HCT116 (cell line): ENCODE measurements at regions not wholly inside any gene's neighbourhood (a gene's known extent, or its start where the extent isn't known, plus 50 kb on each side); places are given as distances from the start of the nearest gene placed in this dataset.

Experiments
- ATAC-seq: fragments of 200-7000 bp; cut with Tn5 transposase; 2 replicates; pipeline ENCODE4 v1.9.1; 2020; ENCODE audit warnings: mild to moderate bottlenecking, moderate library complexity
- BruUV-seq: library from RNA; stranded (reverse); fragments of 400-500 nt; replicated peaks from 2 replicates; lab custom pipeline; 2021; lab: Mats Ljungman, UMichigan
- CTCF ChIA-PET: fragments of 300-600 bp; sonication (Branson Sonifier 250); formaldehyde crosslinking; loops from one replicate; lab custom pipeline; 2021; ENCODE audit warnings: antibody characterized with exemption; lab: Charles Lee
- POLR2A ChIA-PET: fragments of 300-600, 350-600 bp; sonication (Branson Sonifier 250); formaldehyde crosslinking; loops from one replicate; lab custom pipeline; 2021; ENCODE audit warnings: antibody characterized with exemption; lab: Charles Lee
- RAD21 ChIA-PET, 2 experiments: fragments of 300-600 bp; sonication (Branson Sonifier 250); formaldehyde crosslinking; loops; one replicate each; lab custom pipeline; 2023; ENCODE audit warnings: low total read pairs in 2 of 2; ENCODE audit not compliant: uncharacterized antibody in 2 of 2, unreplicated experiment in 2 of 2, low non-redundant PET in 1 of 2; lab: Charles Lee
- DNase-seq: peaks from one replicate; pipeline ENCODE4 v3.0.0-alpha.2; 2010; ENCODE audit warnings: low read depth, low spot score
- H2AFZ ChIP-seq: fragments of 200-600 bp; shearing (Covaris generic), sonication (generic); 2 replicates; pipeline ENCODE4 v1.6.1; 2017; ENCODE audit warnings: low read depth, mixed run types, mixed read lengths, antibody characterized with exemption, low read length; ENCODE audit not compliant: poor library complexity, severe bottlenecking
- H3K27ac ChIP-seq: 2 replicates; pipeline ENCODE4 v1.5.1; 2012; ENCODE audit warnings: low read depth, low read length
- H3K27me3 ChIP-seq: fragments of 200-600 bp; sonication (generic); 2 replicates; pipeline ENCODE4 v1.6.1; 2016; ENCODE audit warnings: mixed run types, low read length, mixed read lengths; ENCODE audit not compliant: insufficient read depth
- H3K36me3 ChIP-seq, 2 experiments: fragments of 200-500 bp in 1 of 2; fragments of 200-600 bp in 1 of 2; sonication (Bioruptor generic) in 1 of 2; sonication (generic) in 1 of 2; 2 replicates each; pipeline versions ENCODE4 v1.5.1 to v1.6.1; 2014 to 2016; ENCODE audit warnings: low read length in 2 of 2, inconsistent platforms in 1 of 2, mixed read lengths in 1 of 2, mixed run types in 1 of 2; ENCODE audit not compliant: insufficient read depth in 2 of 2, control insufficient read depth in 1 of 2
- H3K4me1 ChIP-seq, 2 experiments: fragments of 200-600 bp in 1 of 2; sonication (generic) in 1 of 2; 2 replicates each; pipeline versions ENCODE4 v1.5.1 to v1.6.1; 2012 to 2017; ENCODE audit warnings: low read length in 2 of 2, inconsistent platforms in 1 of 2, mild to moderate bottlenecking in 1 of 2, mixed read lengths in 1 of 2, mixed run types in 1 of 2, moderate library complexity in 1 of 2; ENCODE audit not compliant: insufficient read depth in 2 of 2, control insufficient read depth in 1 of 2
- H3K4me2 ChIP-seq: fragments of 200-600 bp; sonication (generic); 2 replicates; pipeline ENCODE4 v1.6.1; 2017; ENCODE audit warnings: mixed run types, low read length, mixed read lengths
- H3K4me3 ChIP-seq, 2 experiments: fragments of 200-600 bp in 1 of 2; sonication (generic) in 1 of 2; replicated peaks in 1 of 2; 2 replicates each; pipeline ENCODE4 v1.5.1; 2011 to 2016; ENCODE audit warnings: low read length in 2 of 2, control low read depth in 1 of 2, low read depth in 1 of 2, mild to moderate bottlenecking in 1 of 2, mixed read lengths in 1 of 2, mixed run types in 1 of 2
- H3K79me2 ChIP-seq: fragments of 200-600 bp; sonication (generic); 2 replicates; pipeline ENCODE4 v1.6.1; 2017; ENCODE audit warnings: mild to moderate bottlenecking, mixed run types, low read length, moderate library complexity, mixed read lengths; ENCODE audit not compliant: insufficient read depth
- H3K9ac ChIP-seq: fragments of 200-600 bp; sonication (generic); 2 replicates; pipeline ENCODE4 v1.6.1; 2016; ENCODE audit warnings: low read length, mixed read lengths
- H3K9me2 ChIP-seq: fragments of 200-600 bp; sonication (generic), shearing (Covaris generic); 2 replicates; pipeline ENCODE4 v1.6.1; 2017; ENCODE audit warnings: mixed run types, mild to moderate bottlenecking, moderate library complexity; ENCODE audit not compliant: insufficient read depth
- H3K9me3 ChIP-seq, 2 experiments: fragments of 200-500 bp in 1 of 2; fragments of 200-600 bp in 1 of 2; sonication (Bioruptor generic) in 1 of 2; sonication (generic) in 1 of 2; 2 replicates each; pipeline ENCODE4 v1.6.1; 2014 to 2017; ENCODE audit warnings: low read length in 2 of 2, mixed read lengths in 2 of 2, inconsistent platforms in 1 of 2, low read depth in 1 of 2, mild to moderate bottlenecking in 1 of 2, mixed run types in 1 of 2, moderate library complexity in 1 of 2; ENCODE audit not compliant: control insufficient read depth in 1 of 2, insufficient read depth in 1 of 2
- H4K20me1 ChIP-seq: fragments of 200-600 bp; sonication (generic), shearing (Covaris generic); 2 replicates; pipeline ENCODE4 v1.6.1; 2017; ENCODE audit warnings: mixed run types, mild to moderate bottlenecking, moderate library complexity; ENCODE audit not compliant: insufficient read depth
- CEBPB ChIP-seq: IDR thresholded peaks from 2 replicates; pipeline ENCODE4 v1.6.1; 2012; ENCODE audit warnings: low read depth
- EGR1 ChIP-seq: IDR thresholded peaks from 2 replicates; pipeline ENCODE4 v1.6.1; 2012; ENCODE audit warnings: low read depth
- EZH2 ChIP-seq: fragments of 200-600 bp; sonication (generic); IDR thresholded peaks from 2 replicates; pipeline ENCODE4 v1.6.1; 2017; ENCODE audit warnings: antibody characterized with exemption, mixed run types
- JUND ChIP-seq: IDR thresholded peaks from 2 replicates; pipeline ENCODE4 v1.6.1; 2012
- POLR2A ChIP-seq: IDR thresholded peaks from 2 replicates; pipeline ENCODE4 v1.7.0; 2011; ENCODE audit warnings: borderline replicate concordance; ENCODE audit not compliant: insufficient read depth, insufficient read length; ENCODE audit errors: extremely low read depth
- POLR2AphosphoS5 ChIP-seq: IDR thresholded peaks from 2 replicates; pipeline ENCODE4 v1.6.1; 2011; ENCODE audit warnings: mild to moderate bottlenecking, low read depth, low read length, moderate library complexity
- SRF ChIP-seq: IDR thresholded peaks from 2 replicates; pipeline ENCODE4 v1.6.1; 2012; ENCODE audit warnings: low read depth
- YY1 ChIP-seq: IDR thresholded peaks from 2 replicates; pipeline ENCODE4 v1.6.1; 2011; ENCODE audit warnings: low read length, low read depth, moderate library complexity, mild to moderate bottlenecking; ENCODE audit not compliant: insufficient replicate concordance; ENCODE audit errors: extremely low read depth
- ZFX ChIP-seq: fragments of 450-650 bp; IDR thresholded peaks from 2 replicates; pipeline ENCODE4 v1.6.1; 2017
- ZNF274 ChIP-seq: fragments of 200-500 bp; sonication (Bioruptor generic); IDR thresholded peaks from 2 replicates; pipeline ENCODE4 v1.6.1; 2014; ENCODE audit warnings: mild to moderate bottlenecking, low read depth, low read length, inconsistent platforms
- intact Hi-C: fragments of 100-400 bp; cut with micrococcal nuclease; formaldehyde crosslinking; loops from 2 replicates; pipeline ENCODE4 v1.10.0; 2022
- TF ChIP-seq, protein P1 (sequence below): IDR thresholded peaks from 2 replicates; pipeline ENCODE4 v1.6.1; 2011; ENCODE audit warnings: mild to moderate bottlenecking, low read length, moderate library complexity; ENCODE audit not compliant: insufficient replicate concordance; ENCODE audit errors: extremely low read depth
- TF ChIP-seq, protein P2 (sequence below): IDR thresholded peaks from 2 replicates; pipeline ENCODE4 v1.6.1; 2012
- TF ChIP-seq, protein P3 (sequence below): IDR thresholded peaks from 2 replicates; pipeline ENCODE4 v1.6.1; 2012; ENCODE audit warnings: low read depth

DNA sequence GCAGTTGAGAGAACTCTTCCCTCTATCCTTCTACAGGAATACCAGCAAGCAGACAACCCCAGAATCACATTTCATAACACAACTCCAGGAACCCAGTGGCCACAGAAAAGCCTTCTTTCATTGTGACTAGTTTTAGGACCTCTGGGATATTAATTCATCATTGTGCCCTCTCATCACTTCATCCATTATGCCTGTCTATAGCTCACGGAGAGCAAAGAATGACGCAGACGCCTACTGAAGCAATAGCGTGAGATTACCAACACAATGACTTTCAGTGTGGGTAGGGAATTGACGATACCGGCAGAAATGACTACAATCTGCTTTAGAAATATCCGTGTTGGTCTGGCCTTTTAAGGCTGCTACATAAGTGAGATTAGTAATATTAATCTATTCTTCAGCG is 158.1 kb upstream of the FOXG1 start:
- RAD21 ChIA-PET, result no interaction called here
- CTCF ChIA-PET, result no interaction called here
- ATAC-seq, result no peak
- H2AFZ ChIP-seq, result no peak overlapping the region
- no peak overlapping the region for H3K4me3 ChIP-seq
- no peaks in the 10 kb centered on the region for H3K79me2 ChIP-seq
- H3K27ac ChIP-seq, result no peak overlapping the region
- no TSS peak for BruUV-seq
- POLR2A ChIA-PET, result no interaction called here
- H3K4me1 ChIP-seq, result no peaks in the 10 kb centered on the region
- intact Hi-C loops, result no loop called here
- H3K9ac ChIP-seq, result no peak overlapping the region
- DNase-seq, result no peak
- no peaks in the 10 kb centered on the region for H3K9me2 ChIP-seq
- H3K36me3 ChIP-seq, result no peaks in the 10 kb centered on the region
- H3K4me2 ChIP-seq, result no peak overlapping the region
- H3K9me3 ChIP-seq, result peaks cover 8 to 25% of the 10 kb centered on the region in 2 experiments; a peak in 3 of 4 replicates
- TF ChIP-seq, protein P1, sequence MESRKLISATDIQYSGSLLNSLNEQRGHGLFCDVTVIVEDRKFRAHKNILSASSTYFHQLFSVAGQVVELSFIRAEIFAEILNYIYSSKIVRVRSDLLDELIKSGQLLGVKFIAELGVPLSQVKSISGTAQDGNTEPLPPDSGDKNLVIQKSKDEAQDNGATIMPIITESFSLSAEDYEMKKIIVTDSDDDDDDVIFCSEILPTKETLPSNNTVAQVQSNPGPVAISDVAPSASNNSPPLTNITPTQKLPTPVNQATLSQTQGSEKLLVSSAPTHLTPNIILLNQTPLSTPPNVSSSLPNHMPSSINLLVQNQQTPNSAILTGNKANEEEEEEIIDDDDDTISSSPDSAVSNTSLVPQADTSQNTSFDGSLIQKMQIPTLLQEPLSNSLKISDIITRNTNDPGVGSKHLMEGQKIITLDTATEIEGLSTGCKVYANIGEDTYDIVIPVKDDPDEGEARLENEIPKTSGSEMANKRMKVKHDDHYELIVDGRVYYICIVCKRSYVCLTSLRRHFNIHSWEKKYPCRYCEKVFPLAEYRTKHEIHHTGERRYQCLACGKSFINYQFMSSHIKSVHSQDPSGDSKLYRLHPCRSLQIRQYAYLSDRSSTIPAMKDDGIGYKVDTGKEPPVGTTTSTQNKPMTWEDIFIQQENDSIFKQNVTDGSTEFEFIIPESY, result no peak
- TF ChIP-seq, protein P2, sequence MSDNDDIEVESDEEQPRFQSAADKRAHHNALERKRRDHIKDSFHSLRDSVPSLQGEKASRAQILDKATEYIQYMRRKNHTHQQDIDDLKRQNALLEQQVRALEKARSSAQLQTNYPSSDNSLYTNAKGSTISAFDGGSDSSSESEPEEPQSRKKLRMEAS, result no peak
- TF ChIP-seq, protein P3, sequence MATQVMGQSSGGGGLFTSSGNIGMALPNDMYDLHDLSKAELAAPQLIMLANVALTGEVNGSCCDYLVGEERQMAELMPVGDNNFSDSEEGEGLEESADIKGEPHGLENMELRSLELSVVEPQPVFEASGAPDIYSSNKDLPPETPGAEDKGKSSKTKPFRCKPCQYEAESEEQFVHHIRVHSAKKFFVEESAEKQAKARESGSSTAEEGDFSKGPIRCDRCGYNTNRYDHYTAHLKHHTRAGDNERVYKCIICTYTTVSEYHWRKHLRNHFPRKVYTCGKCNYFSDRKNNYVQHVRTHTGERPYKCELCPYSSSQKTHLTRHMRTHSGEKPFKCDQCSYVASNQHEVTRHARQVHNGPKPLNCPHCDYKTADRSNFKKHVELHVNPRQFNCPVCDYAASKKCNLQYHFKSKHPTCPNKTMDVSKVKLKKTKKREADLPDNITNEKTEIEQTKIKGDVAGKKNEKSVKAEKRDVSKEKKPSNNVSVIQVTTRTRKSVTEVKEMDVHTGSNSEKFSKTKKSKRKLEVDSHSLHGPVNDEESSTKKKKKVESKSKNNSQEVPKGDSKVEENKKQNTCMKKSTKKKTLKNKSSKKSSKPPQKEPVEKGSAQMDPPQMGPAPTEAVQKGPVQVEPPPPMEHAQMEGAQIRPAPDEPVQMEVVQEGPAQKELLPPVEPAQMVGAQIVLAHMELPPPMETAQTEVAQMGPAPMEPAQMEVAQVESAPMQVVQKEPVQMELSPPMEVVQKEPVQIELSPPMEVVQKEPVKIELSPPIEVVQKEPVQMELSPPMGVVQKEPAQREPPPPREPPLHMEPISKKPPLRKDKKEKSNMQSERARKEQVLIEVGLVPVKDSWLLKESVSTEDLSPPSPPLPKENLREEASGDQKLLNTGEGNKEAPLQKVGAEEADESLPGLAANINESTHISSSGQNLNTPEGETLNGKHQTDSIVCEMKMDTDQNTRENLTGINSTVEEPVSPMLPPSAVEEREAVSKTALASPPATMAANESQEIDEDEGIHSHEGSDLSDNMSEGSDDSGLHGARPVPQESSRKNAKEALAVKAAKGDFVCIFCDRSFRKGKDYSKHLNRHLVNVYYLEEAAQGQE, result no peak
- TF ChIP-seq EZH2 (no peak), POLR2A (no peak), ZNF274 (no peak), CEBPB (no peak), YY1 (no peak), ZFX (no peak), JUND (no peak), POLR2AphosphoS5 (no peak), EGR1 (no peak), SRF (no peak)
- H4K20me1 ChIP-seq, result no peaks in the 10 kb centered on the region
- no peaks in the 10 kb centered on the region for H3K27me3 ChIP-seq
